Right atrium auricular region (tissue), 2 donors: ENCODE measurements at regions not wholly inside any gene's neighbourhood (a gene's known extent, or its start where the extent isn't known, plus 50 kb on each side); places are given as distances from the start of the nearest gene placed in this dataset.

Source experiments
- DNase-seq: peaks from one replicate; pipeline ENCODE4 v3.0.0-alpha.2; 2019; ENCODE audit warnings: low spot score
- H3K27ac ChIP-seq, 2 donors: fragments of 200-600 bp; sonication (generic); 1 replicate in 1 of 2; 2 replicates in 1 of 2; pipeline ENCODE4 v1.5.1; 2016 to 2019
- H3K27me3 ChIP-seq, 2 donors: fragments of 200-600 bp; sonication (generic); one replicate each; pipeline versions ENCODE4 v1.5.1 to v1.6.0; 2017 to 2019
- H3K36me3 ChIP-seq: fragments of 200-600 bp; sonication (generic); one replicate; pipeline ENCODE4 v1.5.1; 2016
- H3K4me1 ChIP-seq, 2 donors: fragments of 200-600 bp; sonication (generic); one replicate each; pipeline versions ENCODE4 v1.5.1 to v1.6.0; 2017 to 2019
- H3K4me3 ChIP-seq, 2 donors: fragments of 200-600 bp; sonication (generic); 1 replicate in 1 of 2; 2 replicates in 1 of 2; pipeline ENCODE4 v1.5.1; 2017 to 2019; ENCODE audit warnings: mild to moderate bottlenecking in 1 of 2, moderate library complexity in 1 of 2
- H3K9me3 ChIP-seq, 2 donors: fragments of 200-600 bp; sonication (generic); one replicate each; pipeline ENCODE4 v1.5.1; 2019
- TF ChIP-seq, protein P1 (sequence below), 2 donors: fragments of 200-600 bp; sonication (generic); IDR thresholded peaks; one replicate each; pipeline ENCODE4 v1.5.1; 2019; ENCODE audit warnings: antibody characterized with exemption in 2 of 2

DNA sequence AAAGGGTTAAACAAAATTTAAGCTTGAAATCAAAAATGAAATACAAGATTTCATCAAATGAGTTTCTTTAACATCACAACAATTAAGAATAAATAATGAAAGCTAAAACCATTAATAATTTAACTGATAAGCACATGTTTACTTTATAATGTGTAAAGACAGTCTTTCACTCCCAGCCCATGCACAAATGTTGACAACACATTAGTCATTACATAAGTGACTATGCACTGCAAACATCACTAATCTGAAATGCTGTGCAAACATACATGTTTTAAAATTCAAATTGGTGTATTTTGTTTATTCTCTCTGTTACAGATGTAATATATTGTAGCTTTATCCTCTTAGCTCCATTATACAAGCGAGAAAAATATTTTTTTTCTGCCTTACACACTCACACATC lies 220.6 kb upstream of the CPXCR1 start:
- Histone ChIP-seq H3K27ac (no peak overlapping the region), H3K36me3 (no peaks in the 10 kb centered on the region), H3K4me3 (no peak overlapping the region), H3K9me3 (no peaks in the 10 kb centered on the region), H3K27me3 (no peaks in the 10 kb centered on the region), H3K4me1 (no peaks in the 10 kb centered on the region)
- TF ChIP-seq, protein P1, sequence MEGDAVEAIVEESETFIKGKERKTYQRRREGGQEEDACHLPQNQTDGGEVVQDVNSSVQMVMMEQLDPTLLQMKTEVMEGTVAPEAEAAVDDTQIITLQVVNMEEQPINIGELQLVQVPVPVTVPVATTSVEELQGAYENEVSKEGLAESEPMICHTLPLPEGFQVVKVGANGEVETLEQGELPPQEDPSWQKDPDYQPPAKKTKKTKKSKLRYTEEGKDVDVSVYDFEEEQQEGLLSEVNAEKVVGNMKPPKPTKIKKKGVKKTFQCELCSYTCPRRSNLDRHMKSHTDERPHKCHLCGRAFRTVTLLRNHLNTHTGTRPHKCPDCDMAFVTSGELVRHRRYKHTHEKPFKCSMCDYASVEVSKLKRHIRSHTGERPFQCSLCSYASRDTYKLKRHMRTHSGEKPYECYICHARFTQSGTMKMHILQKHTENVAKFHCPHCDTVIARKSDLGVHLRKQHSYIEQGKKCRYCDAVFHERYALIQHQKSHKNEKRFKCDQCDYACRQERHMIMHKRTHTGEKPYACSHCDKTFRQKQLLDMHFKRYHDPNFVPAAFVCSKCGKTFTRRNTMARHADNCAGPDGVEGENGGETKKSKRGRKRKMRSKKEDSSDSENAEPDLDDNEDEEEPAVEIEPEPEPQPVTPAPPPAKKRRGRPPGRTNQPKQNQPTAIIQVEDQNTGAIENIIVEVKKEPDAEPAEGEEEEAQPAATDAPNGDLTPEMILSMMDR (IDR thresholded peaks at IDR 0.05), result no peak
- no peak for DNase-seq

DNA sequence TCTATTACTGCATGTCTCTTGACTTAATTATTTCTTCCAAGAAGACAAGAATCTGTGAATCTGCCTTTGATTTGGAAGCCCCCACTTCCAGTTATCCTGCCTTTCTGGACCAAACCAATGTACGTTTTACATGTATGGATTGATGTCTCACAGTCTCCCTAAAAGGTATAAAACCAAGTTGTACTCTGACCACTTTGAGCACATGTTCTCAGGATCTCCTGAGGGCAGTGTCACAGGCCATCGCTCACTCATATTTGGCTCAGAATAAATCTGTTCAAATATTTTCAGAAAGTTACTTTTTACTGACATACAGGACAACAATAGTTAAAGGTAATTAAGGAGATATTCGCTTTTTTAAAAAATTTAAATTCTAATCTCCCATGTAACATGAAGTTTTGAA lies 188.6 kb upstream of the CPXCR1 start:
- TF ChIP-seq, protein P1 (IDR thresholded peaks at IDR 0.05), result no peak
- Histone ChIP-seq H3K4me3 (no peak overlapping the region), H3K27ac (no peak overlapping the region), H3K9me3 (no peaks in the 10 kb centered on the region), H3K36me3 (no peaks in the 10 kb centered on the region), H3K27me3 (no peaks in the 10 kb centered on the region), H3K4me1 (no peaks in the 10 kb centered on the region)
- no peak for DNase-seq

DNA sequence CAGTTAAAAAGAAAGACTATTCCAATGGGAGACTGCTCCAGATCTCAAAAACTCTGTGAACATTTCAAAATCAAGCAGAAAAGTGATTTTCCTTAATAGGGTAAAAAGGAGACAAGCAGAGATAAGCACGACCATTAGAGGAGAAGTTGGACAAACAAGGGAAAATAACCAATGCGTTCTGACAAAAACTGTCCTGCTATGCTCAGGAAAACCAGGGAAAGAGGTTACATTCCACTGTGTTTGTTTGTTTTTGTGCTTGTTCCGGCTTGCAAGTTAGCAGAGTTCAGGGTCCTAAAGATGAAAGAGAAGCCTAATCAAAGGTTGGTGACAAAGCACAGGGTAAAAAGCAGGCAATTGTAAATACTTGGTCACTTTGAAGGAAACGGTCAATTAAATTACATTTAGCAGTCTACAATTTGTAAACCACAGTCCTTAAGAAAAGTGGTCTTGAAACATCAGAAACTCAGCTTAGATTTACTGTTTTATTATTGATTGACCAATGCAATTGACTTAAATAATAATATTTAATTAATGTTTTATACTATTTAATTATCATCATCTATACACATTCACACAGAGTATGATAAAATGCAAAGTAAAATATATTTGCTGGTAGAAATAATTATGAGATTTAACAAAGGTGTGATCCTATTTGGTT lies 186.2 kb upstream of the CPXCR1 start:
- DNase-seq, result no peak
- TF ChIP-seq, protein P1 (IDR thresholded peaks at IDR 0.05), result no peak
- no peaks in the 10 kb centered on the region for H3K27me3 ChIP-seq
- H3K36me3 ChIP-seq, result no peaks in the 10 kb centered on the region
- no peak overlapping the region for H3K27ac ChIP-seq
- H3K9me3 ChIP-seq, result no peaks in the 10 kb centered on the region
- no peaks in the 10 kb centered on the region for H3K4me1 ChIP-seq
- no peak overlapping the region for H3K4me3 ChIP-seq

DNA sequence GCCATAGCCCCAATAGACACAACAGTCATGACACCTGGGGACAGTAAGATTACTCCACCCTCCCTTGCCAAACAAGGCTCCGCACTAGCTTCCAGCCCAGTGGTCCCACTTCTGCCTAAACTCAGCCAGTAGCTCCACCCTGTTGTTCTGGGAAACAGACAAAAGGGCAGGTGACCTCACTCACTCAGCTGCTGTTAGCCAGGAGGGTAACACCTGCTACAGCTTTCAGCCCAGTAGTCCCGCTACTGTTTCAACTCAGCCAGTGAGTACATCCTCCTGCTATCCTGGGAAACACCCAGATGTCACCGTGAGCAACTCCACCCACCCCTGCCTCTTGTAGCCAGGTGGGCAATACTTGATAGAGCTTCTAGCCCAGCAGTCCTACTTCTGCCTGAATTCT lies 162.7 kb upstream of the CPXCR1 start:
- TF ChIP-seq, protein P1 (IDR thresholded peaks at IDR 0.05), result no peak
- Histone ChIP-seq H3K4me3 (no peak overlapping the region), H3K27ac (no peak overlapping the region), H3K9me3 (peaks cover 11 to 26% of the 10 kb centered on the region in 2 donors), H3K27me3 (no peaks in the 10 kb centered on the region), H3K36me3 (no peaks in the 10 kb centered on the region), H3K4me1 (no peaks in the 10 kb centered on the region)
- no peak for DNase-seq

DNA sequence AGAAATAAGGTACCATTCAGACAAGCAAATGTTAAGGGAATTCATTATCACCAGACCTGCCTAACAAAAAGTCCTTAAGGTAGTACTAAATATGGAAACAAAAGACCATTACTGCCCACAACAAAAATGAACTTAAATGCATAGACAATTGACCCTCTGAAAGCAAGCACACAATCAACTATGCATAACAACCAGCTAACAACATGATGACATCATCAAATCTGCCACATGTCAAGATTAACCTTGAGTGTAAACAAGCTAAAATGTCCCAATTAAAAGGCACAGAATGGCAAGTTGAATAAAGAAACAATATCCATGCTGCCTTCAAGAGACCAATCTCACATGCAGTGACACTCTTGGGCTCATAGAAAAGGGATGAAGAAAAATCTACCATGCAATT lies 160.7 kb upstream of the CPXCR1 start:
- no peak for DNase-seq
- Histone ChIP-seq H3K27me3 (no peaks in the 10 kb centered on the region), H3K4me1 (no peaks in the 10 kb centered on the region), H3K36me3 (no peaks in the 10 kb centered on the region), H3K9me3 (peaks cover 11 to 19% of the 10 kb centered on the region in 2 donors), H3K4me3 (no peak overlapping the region), H3K27ac (no peak overlapping the region)
- TF ChIP-seq, protein P1 (IDR thresholded peaks at IDR 0.05), result no peak

DNA sequence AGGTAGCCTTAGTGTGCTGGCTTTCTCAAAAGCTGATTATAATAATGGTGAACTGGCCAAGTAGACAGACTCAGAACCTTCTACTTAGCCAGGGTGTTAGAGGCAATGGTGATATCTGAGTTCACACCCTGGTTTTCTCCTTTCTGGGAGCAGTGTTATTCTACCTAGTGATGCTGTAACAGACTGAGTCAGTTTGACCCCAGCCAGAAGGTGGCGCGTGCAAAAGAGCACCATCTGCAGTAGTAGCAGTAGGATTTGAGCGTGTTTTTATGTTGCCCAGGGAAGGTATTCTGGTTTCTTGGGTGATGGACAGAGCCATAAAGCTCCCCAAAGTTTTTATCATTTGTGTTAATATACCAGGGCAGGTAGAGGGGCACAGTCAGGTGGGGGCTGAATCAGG lies 143.8 kb upstream of the CPXCR1 start:
- DNase-seq, result no peak
- Histone ChIP-seq H3K27ac (no peak overlapping the region), H3K9me3 (peaks cover 0 to 7% of the 10 kb centered on the region in 2 donors), H3K4me3 (no peak overlapping the region), H3K4me1 (no peaks in the 10 kb centered on the region), H3K27me3 (no peaks in the 10 kb centered on the region), H3K36me3 (no peaks in the 10 kb centered on the region)
- TF ChIP-seq, protein P1 (IDR thresholded peaks at IDR 0.05), result no peak
